Suppressor macrophage (primary cell): ENCODE measurements at regions not wholly inside any gene's neighbourhood (a gene's known extent, or its start where the extent isn't known, plus 50 kb on each side); places are given as distances from the start of the nearest gene placed in this dataset.

Experiments
- DNase-seq, 4 experiments: peaks; one replicate each; pipeline ENCODE4 v3.0.0-alpha.2; 2020 to 2022

- DNase-seq = no peak
Observed at GRCh38 chr2:37549598-37549997, 121.8 kb downstream of the CDC42EP3 start.

GRCh38 chr2:37550190-37550589, 121.3 kb downstream of the CDC42EP3 start:
- peak in 2 of 4 experiments; percentile 28 to 45 for DNase-seq

DNA sequence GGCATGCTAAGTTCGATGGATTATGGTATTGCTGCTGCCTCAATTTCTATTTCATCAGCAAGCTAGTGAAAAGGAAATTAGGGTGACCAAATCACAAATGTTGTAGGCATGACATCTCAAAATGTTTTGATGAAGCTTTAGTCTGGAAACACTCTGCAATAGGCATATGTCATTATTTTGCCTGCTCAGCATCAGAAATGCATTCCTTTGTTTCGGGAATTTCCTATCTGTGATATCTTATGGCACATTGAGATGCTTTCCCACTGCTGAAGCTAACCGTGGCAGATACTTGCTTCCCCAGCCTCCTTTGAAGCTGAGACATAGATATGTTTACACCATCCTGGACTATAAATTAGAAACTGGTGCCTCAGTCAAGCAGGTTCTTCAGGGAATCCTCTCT, 119.7 kb downstream of the CDC42EP3 start:
- no peak for DNase-seq

GRCh38 chr2:37552339-37552738, 119.1 kb downstream of the CDC42EP3 start:
- no peak for DNase-seq

DNA sequence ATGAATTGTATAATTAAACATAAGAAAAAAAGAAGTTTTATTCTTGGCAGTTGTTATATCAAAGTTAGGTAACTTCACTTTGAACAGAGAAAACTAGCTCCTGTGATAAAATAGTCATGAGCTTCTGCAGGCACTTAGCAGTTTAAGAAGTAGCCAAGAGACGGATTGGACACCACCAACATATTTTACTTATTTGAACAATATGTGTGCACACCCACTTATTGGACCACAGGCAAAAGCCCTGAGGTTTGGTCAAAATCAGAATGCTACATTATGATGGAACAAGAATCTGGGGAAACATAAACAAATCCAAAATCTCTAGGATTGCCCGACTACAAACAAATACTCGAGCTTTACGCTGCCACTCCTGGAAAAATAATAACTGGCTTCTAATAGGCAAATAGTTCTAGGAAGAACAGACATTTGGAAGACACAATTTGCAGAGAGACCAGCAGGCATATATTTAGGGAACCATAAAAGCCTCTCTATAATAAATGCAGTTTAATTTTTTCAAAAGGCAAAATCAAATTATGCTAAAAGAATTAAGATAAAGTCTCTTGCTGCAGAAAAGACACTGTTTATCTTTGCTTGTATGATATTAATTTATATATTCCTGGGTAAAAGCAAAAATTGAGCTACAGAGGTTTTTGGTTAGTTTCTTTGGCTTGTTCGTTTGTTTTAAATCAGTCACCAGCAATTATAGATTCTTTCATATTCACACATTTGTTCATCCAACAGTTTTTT, 117.9 kb downstream of the CDC42EP3 start:
- DNase-seq = no peak

- no peak for DNase-seq
Observed at GRCh38 chr2:37554155-37554510, 117.3 kb downstream of the CDC42EP3 start.

- DNase-seq = no peak
Observed at GRCh38 chr2:37554687-37555086, 116.8 kb downstream of the CDC42EP3 start.

- peak; percentile 56 to 79 (median 73) for DNase-seq
Observed at GRCh38 chr2:37555457-37555856, 116.0 kb downstream of the CDC42EP3 start.

GRCh38 chr2:37556256-37556655, 115.2 kb downstream of the CDC42EP3 start:
- DNase-seq = no peak

DNA sequence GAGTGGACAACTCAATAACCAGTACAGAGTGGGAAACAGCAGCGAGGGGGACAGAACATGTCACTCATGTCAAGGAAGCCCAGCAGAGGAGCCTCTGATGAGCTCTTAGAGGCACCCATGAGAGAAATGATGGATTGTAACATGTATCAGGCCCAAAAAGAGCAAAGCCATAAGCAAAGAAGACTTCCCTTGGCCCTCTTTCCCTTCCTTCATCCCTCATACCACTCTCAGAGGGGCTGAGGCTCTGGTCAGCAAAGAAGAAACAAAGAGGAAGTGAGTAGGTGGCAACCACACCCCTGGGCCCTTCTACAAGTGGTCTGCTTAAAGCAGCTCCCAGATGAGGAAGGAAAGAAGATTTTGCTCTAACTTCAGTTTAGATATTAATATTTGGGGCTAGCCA, 112.8 kb downstream of the CDC42EP3 start:
- DNase-seq = peak; percentile 64 to 86 (median 84)

DNA sequence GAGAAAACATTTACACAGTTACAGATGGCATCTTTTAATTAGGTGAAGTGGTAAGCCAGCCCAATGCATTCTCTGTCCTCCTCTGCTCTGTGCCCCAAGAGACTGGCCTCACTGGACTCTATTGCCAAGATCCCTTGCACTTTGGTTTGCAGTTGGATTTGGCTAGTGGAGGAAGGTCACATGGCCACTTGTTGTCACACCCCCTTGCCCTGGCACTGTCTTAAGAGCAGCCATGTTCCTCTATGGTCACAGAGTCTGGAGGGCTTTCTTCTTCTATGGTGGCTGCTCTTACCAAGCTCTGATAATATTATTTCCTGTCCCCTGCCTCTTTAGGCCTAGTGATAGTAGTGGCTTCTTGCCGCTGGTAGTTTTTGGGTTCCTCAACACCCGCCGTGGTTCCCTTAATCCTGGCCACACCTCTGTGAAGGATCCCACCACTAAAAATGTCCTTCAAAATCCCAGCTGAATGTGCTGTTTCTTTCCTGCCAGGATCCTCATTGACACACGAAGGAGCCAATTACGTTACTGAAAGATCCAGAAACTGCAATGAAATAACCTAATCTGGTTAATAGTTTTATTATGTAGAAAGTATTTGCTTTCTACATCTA, 111.1 kb downstream of the CDC42EP3 start:
- no peak for DNase-seq

DNA sequence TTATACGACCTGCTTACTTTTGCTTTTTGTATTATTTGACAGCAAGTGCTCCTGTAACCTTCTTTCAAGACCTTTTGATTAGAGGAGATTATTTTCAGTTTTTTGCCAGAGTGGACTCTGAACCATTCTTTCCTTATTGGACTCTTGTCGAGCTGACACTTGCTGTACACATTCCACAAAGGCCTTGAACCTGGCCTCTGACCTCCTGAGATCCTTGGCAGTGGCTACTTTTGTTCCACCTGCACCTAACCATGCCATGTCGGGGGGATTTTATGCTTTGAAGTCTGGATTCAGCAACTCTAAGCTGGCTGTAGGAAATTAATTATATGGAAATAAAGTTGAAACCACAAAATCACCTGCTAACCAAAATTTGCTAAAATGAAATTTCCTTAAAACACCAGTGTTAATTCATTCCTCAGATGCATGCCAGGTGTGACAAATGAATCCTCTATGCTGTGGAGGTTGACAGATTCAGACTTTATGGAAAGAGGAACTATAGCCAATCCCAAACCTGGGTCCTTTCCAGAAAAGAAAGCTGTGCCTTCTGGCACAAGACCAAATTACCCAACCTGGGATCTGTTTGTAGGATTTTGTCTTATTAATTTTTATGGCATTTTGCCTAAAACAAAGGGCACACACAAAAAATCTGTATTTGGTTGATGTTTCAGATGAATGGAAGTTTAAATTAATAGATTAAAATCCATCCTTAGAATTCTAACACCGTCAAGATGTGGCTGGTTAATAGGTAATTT, 110.4 kb downstream of the CDC42EP3 start:
- DNase-seq = no peak

GRCh38 chr2:37561615-37562569, 109.5 kb downstream of the CDC42EP3 start:
- DNase-seq = peak in 2 of 4 experiments; percentile 37 to 60

GRCh38 chr2:37563375-37564015, 107.9 kb downstream of the CDC42EP3 start:
- DNase-seq = peak in 3 of 4 experiments; percentile 28 to 59 (median 33)

- DNase-seq = no peak
Observed at GRCh38 chr2:37564356-37564755, 107.1 kb downstream of the CDC42EP3 start.

DNA sequence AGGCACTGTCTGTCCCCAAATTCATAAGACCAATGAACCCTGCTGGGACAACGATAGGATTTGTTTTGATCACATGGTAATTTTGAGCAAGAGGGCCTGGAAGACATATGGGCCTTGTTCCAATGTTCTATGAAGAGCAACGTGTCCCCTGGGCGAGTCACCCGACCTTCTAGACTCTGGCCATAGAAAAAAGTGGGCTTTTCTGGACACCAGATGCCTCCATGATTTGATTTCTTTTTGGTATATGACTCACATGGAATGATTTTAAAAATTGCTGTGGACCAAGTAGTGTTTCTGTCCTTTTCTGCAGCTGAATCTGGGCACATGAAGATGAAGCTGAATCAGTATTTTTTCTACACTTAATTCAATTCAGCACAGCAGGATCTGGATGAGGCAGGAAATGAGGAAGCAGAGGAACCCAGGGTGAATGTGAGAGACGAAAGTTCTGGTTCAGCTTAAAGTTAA, 104.9 kb downstream of the CDC42EP3 start:
- peak; percentile 24 to 70 (median 54) for DNase-seq

GRCh38 chr2:37568565-37568964, 102.9 kb downstream of the CDC42EP3 start:
- DNase-seq = no peak

GRCh38 chr2:37569131-37569823, 102.2 kb downstream of the CDC42EP3 start:
- DNase-seq = no peak

DNA sequence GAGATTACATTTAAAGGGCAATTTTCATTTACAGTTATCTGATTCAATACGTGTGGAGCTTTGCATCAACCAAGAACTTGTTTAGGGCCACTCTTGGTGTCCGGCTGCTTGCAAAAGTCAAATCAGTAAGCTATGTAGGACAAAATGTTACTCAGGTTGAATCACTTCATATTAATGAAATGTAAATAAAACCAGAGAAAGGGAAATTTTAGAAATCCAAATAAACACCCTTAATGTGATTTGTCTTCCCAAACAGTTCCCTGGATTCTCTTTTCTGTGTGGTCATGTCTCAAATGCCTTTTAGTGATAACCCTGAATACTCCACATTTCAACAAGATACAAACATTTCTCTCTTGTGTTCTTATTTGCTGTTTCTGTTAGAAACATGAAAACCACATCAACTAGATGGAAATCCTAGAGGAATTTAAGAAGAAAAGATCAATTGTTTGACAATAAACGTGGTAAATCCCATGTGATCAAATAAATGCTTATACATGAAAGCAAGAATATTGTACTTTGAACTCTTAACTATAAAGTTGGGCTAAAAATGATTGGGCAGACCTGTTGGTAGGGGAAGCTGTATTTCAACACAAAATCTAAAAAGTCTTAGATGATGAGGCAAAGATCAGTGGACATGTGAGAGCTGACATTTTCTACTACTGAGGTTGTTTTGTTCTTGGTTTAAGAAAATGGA, 101.3 kb downstream of the CDC42EP3 start:
- DNase-seq = no peak

- DNase-seq = peak; percentile 61 to 88 (median 72)
Observed at GRCh38 chr2:37570773-37571586, 100.5 kb downstream of the CDC42EP3 start.
